ENCODE measurements at regions not wholly inside any gene's neighbourhood (a gene's known extent, or its start where the extent isn't known, plus 50 kb on each side); places are given as distances from the start of the nearest gene placed in this dataset.

DNA sequence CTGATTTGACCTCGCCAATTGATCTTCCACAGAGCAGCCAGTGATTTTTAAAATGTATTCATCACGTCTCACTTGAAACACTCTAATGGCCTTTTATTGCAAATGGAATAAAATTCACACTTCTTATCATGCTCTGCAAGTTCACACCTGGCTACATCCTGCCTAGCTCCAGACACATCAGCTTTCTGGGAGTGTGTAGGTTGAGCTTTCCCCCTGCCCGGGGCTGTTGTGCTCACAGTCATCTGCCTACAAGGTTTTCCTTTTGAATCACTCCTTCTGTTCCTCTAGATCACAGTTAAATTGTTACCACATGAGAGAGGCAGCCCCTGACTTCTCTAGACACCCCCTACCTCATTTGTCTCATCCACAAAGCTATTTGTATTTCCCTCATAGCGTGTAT is 674.5 kb downstream of the PRELID2 start:
- Histone ChIP-seq H3K36me3 (ENCODE audit: control insufficient read depth, insufficient read depth, low read length) (no peaks in the 10 kb centered on the region), H3K27me3 (ENCODE audit: control insufficient read depth, insufficient read depth, low read length) (no peaks in the 10 kb centered on the region), H3K4me3 (ENCODE audit: low read depth, low read length) (no peak overlapping the region)
- DNase-seq (ENCODE audit: low read depth) = no peak
- ChIA-PET CTCF (interaction anchor here (0.6 kb wide), 2 partner anchors 612 to 658 kb away, joined by 3 read pairs; no protein-coding TSS in a partner anchor), POLR2A (no interaction called here)
- TF ChIP-seq, protein P1, sequence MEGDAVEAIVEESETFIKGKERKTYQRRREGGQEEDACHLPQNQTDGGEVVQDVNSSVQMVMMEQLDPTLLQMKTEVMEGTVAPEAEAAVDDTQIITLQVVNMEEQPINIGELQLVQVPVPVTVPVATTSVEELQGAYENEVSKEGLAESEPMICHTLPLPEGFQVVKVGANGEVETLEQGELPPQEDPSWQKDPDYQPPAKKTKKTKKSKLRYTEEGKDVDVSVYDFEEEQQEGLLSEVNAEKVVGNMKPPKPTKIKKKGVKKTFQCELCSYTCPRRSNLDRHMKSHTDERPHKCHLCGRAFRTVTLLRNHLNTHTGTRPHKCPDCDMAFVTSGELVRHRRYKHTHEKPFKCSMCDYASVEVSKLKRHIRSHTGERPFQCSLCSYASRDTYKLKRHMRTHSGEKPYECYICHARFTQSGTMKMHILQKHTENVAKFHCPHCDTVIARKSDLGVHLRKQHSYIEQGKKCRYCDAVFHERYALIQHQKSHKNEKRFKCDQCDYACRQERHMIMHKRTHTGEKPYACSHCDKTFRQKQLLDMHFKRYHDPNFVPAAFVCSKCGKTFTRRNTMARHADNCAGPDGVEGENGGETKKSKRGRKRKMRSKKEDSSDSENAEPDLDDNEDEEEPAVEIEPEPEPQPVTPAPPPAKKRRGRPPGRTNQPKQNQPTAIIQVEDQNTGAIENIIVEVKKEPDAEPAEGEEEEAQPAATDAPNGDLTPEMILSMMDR (IDR thresholded peaks at IDR 0.05; ENCODE audit: insufficient read depth, low read depth, low read length) = no peak

GRCh38 chr5:145158730-145159129 is 676.4 kb downstream of the PRELID2 start:
- CTCF ChIA-PET = no interaction called here
- TF ChIP-seq, protein P1 (IDR thresholded peaks at IDR 0.05; ENCODE audit: insufficient read depth, low read depth, low read length) = no peak
- Histone ChIP-seq H3K36me3 (ENCODE audit: control insufficient read depth, insufficient read depth, low read length) (no peaks in the 10 kb centered on the region), H3K27me3 (ENCODE audit: control insufficient read depth, insufficient read depth, low read length) (no peaks in the 10 kb centered on the region), H3K4me3 (ENCODE audit: low read depth, low read length) (no peak overlapping the region)
- POLR2A ChIA-PET = no interaction called here
- DNase-seq (ENCODE audit: low read depth) = no peak

DNA sequence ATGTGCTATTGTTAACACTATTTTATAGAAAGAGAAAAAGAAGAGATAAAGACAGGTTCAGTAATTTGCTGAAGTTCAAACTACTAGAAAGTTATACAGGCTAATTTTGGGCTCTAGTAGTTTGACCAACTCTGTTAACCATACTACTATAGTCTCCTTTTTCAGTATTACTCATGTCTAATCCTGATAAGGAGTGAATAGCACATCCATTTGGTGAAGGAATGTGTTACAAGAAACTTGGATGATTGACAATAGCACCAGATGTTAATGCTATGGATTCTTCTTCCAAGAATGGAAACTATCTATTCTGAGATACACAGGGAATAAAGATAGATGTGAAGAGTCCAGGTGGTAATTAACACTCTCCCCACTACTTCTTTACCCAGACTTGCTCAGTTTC is 677.3 kb downstream of the PRELID2 start:
- Histone ChIP-seq H3K36me3 (ENCODE audit: control insufficient read depth, insufficient read depth, low read length) (no peaks in the 10 kb centered on the region), H3K27me3 (ENCODE audit: control insufficient read depth, insufficient read depth, low read length) (no peaks in the 10 kb centered on the region), H3K4me3 (ENCODE audit: low read depth, low read length) (no peak overlapping the region)
- CTCF ChIA-PET = no interaction called here
- DNase-seq (ENCODE audit: low read depth) = no peak
- POLR2A ChIA-PET = no interaction called here
- TF ChIP-seq, protein P1 (IDR thresholded peaks at IDR 0.05; ENCODE audit: insufficient read depth, low read depth, low read length) = no peak

DNA sequence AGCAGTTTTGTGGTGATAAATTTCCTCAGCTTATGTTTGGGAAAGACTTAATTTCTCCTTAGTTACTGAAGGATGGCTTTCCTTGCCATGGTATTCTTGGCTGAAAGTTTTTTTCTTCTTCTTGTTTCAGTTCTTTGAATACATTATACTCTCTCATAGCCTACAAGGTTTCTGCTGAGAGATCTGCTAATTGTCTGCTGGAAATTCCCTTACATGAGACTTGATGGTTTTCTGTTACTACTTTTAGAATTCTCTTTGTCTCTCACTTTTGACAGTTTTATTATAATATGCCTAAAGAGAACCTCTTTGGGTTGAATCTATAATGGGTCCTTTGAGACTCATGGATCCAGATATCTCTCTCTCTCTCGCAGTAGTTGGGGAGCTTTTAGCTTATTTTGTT is 693.6 kb downstream of the PRELID2 start:
- no peak for DNase-seq (ENCODE audit: low read depth)
- Histone ChIP-seq H3K27me3 (ENCODE audit: control insufficient read depth, insufficient read depth, low read length) (no peaks in the 10 kb centered on the region), H3K4me3 (ENCODE audit: low read depth, low read length) (no peak overlapping the region), H3K36me3 (ENCODE audit: control insufficient read depth, insufficient read depth, low read length) (no peaks in the 10 kb centered on the region)
- CTCF ChIA-PET = interaction anchor here (0.8 kb wide), 1 partner anchor 213 kb away, joined by 3 read pairs; no protein-coding TSS in a partner anchor
- TF ChIP-seq, protein P1 (IDR thresholded peaks at IDR 0.05; ENCODE audit: insufficient read depth, low read depth, low read length) = no peak
- POLR2A ChIA-PET = interaction anchor here (0.6 kb wide), 1 partner anchor 582 kb away, joined by 5 read pairs; no protein-coding TSS in a partner anchor

GRCh38 chr5:145130996-145131395 is 704.1 kb downstream of the PRELID2 start:
- Histone ChIP-seq H3K27me3 (ENCODE audit: control insufficient read depth, insufficient read depth, low read length) (no peaks in the 10 kb centered on the region), H3K36me3 (ENCODE audit: control insufficient read depth, insufficient read depth, low read length) (no peaks in the 10 kb centered on the region), H3K4me3 (ENCODE audit: low read depth, low read length) (no peak overlapping the region)
- TF ChIP-seq, protein P1 (IDR thresholded peaks at IDR 0.05; ENCODE audit: insufficient read depth, low read depth, low read length) = no peak
- POLR2A ChIA-PET = no interaction called here
- CTCF ChIA-PET = no interaction called here
- no peak for DNase-seq (ENCODE audit: low read depth)
